Muscle of arm (tissue), 1 donor: ENCODE measurements at regions not wholly inside any gene's neighbourhood (a gene's known extent, or its start where the extent isn't known, plus 50 kb on each side); places are given as distances from the start of the nearest gene placed in this dataset.

Source experiments
- DNase-seq: peaks from one replicate; pipeline ENCODE4 v3.0.0-alpha.2; 2013

DNA sequence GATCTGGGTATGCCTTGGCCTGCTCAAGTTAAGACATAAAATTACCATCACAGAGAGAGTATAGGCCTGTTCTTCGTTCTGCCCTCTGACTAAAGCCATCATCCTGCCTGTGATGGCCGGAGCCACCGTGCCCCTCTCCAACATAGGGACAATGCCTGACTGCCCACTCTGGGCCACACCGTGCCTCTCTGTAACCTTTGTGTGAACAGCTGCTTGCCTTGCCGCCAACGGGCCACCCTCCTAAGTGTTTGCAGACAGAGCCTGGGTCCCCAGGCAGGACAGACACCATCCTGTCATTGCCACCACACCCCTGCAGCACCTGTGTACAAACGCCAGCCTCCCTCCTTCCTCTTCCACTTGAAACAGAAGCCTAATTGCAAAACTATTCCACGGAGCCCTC lies 298.7 kb upstream of the TENM3 start:
- DNase-seq: no peak

DNA sequence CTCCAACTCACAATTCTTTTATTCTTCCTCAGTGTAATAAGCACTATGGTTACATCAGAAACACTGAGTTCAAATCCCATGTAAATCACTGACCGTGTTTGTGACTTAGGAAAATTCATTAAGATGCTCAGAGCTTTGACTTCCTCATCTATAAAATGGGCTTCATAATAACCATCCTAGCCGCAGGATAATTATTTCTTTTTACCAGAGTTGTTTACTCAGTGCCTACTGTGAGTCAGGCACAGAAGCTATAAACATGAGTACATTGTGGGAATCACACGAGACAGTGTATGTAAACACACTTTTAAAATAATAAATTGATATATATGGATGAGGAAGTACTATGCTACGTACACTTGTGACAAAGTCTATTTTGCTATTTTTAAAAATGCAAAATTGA lies 296.3 kb upstream of the TENM3 start:
- no peak for DNase-seq

DNA sequence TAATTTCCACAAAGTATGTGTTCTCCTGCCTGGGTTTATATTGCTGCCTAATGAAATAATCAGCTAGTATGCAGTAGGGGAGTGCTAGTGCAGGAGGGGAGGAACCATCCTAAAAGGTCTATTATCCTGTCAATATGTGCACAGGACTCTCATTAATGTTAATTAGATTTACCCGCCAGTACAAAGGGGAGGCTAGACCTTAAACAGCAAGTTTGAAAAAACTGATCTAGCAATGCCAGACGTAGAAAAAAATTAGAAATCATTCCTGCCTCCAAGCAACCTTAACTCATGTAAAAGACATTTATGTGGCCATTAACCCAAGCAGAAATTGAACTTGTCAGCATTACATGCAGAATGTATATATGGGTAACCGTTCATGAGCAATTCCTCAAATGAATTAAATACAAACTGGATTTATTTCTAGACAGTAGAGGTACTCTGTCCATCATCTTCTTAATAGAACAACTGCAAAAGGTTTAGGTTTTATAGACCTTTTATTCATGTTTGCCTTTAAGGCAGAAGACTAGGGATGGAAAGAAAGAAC lies 294.3 kb upstream of the TENM3 start:
- no peak for DNase-seq

DNA sequence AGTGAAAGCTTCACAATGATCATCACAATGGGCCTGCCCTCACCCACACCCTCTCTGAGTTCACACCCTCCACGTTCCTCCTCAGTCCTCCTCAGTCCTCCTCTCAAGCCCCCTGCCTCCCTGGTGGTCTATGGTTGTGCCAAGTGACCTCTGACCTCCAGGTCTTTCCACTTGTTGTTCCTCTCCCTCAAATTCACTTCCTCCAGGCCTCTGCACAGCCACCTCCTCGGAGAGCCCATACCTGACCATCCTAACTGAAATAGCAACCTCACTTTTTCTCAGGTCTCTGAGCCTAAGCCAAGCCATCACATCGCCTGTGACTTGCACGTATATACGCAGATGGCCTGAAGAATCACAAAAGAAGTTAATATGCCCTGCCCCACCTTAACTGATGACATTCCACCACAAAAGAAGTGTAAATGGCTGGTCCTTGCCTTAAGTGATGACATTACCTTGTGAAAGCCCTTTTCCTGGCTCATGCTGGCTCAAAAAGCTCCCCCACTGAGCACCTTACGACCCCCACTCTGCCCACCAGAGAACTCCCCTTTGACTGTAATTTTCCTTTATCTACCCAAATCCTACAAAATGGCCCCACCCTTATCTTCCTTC lies 293.4 kb upstream of the TENM3 start:
- DNase-seq: no peak

DNA sequence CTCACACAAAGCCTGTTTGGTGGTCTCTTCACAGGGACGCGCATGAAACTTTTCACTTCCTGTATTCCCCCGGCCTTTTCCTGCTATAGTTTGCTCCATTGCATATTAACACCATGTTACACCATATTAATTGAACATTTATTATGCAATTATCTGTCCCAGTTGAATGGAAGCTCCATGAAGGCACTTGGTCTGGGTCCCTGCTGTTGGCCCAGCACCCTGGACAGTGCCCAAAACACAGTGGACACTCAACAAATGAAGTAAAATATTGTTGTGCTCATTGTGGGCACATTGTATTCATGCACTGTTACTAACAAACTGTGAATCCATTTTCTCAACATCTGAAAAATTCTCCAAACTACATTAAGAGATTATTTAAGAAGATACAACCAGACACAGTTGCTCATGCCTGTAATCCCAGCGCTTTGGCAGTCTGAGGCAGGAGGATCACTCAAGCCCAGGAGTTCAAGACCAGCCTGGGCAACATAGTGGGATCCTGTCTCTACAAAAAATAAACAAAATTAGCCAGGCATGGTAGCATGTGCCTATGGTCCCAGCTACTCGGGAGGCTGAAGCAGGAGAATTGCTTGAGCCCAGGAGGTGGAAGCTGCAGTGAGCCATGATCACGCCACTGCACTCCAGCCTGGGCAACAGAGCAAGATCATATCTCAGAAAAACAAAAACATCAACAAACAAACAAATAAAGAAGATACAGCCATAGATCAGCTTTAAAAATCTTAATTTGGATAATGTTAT lies 292.7 kb upstream of the TENM3 start:
- DNase-seq: no peak

DNA sequence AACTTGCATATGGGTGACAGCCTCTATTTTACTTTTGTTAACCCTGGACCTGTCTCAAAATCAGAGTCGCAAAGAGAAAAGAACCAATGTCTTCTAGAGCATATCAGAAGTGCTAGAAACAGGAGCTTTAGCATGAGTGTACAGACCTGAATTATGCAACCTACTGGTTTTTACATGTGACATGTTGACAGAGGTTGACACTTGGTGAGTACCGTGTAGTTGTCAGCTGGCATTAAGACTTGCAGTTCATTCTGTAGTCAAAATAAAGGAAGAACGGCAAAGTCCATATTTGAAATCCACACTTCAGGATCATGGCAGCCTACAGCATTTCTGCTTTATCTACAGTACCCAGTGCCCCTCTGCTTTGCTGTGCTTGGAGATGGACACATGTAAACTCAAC lies 291.9 kb upstream of the TENM3 start:
- no peak for DNase-seq

DNA sequence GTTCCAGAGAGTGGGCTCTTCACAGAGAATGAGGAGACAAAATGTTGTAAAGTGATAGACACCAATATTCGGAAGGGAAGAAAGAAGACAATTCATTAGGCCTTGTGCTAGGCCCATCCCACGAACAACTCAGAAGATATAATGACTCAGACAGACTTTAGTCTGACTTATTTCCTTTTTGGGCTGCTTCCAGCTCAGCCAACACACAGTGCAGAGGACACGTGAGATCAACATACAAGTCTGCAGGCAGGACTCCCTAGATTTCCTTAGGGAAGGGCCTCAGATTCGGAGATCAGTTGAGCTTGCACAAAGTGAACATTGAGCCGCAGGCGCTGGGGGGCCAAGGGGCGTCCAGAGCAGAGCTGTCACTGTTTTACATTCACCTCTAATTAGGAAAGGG lies 290.7 kb upstream of the TENM3 start:
- peak; percentile 47 for DNase-seq

DNA sequence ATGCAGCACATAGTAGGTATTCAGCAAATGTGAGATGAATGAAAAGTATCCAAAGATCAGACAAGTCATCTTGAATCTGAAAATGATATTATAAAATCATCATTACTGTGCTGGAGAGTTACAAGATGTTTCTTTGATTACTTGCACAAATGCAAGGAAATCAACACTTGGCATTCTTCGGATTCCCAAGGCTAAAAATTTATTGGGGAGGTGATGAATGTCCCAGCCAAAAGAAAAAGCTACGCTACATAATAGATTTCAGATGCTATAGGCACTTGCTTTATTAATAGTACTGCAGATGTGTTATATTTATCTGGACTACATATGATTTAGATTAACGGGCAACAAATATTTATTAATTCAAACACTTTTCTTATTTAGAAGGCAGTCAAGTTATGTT lies 286.7 kb upstream of the TENM3 start:
- peak; percentile 12 for DNase-seq

DNA sequence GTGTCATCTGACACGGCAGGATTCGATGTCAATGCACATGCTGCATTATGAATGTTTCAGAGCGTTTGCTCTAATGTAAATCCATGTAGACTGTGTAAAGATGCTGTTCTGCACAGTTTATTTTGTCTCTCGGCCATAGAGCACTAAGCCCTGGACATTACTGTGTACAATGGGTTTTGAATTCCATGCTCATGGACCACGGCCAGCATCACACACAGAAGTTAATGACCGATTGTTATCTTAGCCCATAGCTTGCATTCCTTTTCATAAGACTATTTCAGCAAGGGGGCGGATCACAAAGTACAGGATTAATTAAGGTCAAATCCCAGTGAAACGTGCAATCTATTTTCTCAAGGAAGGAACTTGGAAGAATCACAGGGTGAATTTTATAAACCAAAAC lies 286.1 kb upstream of the TENM3 start:
- DNase-seq: peak; percentile 31

DNA sequence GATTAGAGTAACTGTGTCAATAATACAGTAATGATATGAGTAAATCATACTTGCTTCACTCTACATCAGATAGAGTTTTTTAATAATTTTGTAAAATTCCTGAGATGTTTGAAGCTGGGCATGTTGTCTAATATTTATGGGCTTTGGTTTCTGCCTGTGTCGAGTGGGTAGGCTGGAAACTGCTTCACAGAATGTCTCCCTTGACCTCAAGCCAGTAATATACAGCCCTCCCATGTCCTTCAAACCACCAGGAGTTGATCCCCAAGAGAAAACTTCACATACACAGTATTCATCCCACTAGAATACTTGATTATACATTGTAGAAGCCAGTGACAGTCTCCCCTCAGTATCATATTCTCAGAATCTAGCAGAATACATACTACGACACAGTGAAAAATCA lies 284.8 kb upstream of the TENM3 start:
- no peak for DNase-seq

DNA sequence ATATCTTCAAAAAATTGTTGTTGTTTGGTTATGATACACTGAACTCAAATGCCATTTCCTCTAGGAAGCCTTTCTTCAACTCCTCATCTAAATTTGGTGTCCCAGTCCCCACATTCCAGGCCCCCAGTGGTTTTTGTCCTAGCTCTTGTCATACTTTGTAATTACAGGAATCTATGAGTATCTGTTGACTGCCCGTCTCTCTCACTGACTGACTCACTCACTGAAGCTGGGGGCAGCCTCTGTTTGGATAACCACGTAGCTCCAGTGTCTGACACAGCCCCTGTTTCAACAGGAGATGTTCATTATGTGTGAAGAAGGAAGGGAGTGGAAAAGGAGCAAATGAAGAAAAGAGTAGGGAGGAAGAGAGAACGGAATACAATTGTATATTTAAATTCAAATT lies 284.1 kb upstream of the TENM3 start:
- DNase-seq: no peak

DNA sequence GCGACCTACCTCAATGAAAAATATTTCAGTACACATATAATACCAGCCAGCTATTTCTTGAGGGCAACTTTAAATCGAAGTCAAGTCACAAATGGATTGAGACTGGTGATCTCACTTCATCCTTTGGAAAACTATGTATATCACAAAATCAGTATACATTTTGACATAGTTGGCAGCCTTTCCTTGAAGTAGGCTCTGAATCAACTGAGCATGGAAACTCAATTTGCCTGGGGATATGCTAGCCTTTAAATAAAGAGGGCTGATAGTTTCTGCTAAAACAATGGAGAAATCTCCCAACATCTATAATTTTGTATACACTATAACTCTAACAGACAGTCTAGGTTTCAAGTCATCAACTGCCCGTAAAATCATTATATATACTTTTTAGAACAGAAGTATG lies 282.8 kb upstream of the TENM3 start:
- DNase-seq: no peak

DNA sequence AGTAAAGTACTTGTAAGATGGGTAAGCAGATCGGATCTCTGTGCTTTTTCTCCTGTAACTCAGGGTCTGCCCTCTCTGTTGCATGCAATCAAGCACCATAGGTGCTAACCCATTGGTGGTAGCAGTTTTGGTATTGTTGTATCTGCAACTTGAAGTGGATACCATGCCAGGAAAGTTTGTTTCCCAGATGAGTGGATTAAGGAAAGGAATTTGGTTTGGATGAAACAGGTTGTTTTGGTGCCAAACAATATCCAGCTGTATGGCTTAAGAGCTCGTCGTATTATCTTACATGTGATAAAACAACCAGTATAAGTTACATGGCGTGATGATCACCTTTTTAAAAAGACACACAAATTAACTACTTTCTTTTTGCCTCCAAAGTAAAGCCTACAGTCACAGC lies 280.9 kb upstream of the TENM3 start:
- peak; percentile 46 for DNase-seq

DNA sequence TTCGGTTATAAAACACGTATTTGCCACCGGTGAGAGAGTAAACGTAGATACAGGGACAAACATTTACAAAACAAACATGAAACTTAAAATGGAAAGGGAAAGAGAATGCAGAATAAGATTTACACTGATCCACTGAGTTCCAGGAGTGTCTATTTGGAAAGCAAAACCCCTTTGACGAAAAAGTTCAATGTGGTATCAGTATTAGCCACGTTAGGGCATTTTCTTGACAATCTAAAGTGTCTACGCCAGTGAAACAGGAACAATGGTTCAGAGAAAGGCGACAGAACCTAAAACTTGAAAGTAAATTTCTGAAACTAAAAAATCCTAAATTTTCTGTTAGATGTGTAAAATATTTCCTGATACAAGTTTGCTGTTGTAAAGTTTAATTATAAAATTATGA lies 278.5 kb upstream of the TENM3 start:
- DNase-seq: no peak

DNA sequence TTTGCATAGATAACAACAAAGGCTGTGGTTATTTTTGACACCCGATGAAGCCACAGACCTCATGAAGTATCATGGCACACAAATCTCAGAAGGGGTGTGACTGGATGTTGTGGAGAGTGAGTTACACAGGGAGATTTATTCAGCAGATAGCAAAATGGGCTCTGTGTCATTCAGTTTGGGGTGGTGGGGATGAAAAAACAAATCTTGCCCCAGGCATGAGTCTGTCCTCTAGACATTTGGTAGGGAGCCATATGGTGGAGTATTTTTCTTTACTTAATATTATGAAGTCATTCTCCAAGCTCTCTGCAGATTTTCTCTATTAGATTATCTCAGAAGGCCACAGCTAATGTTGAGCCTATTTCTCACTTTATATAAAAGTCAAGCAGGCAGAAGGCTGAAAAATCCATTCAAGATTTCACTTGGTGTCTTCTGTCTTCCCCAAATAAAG lies 277.1 kb upstream of the TENM3 start:
- no peak for DNase-seq

DNA sequence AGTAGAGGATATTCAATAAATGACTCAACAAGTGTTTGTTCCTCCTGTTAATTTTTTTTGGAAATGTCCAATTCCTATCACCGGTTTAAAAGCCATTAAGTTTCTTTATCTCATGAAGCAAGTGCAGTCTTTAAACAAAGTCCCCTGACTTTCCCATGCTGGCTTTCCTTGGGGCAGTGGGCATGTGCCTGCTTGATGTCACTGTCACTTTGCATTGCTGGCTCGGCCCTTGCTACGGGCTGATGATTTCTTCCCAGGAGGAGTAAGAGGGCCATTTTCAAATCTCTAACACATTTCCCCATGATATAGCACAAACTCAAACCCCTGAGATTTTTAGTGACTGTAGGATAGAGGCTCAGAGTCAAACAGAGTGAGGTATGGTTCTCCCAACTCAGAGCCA lies 275.8 kb upstream of the TENM3 start:
- no peak for DNase-seq

DNA sequence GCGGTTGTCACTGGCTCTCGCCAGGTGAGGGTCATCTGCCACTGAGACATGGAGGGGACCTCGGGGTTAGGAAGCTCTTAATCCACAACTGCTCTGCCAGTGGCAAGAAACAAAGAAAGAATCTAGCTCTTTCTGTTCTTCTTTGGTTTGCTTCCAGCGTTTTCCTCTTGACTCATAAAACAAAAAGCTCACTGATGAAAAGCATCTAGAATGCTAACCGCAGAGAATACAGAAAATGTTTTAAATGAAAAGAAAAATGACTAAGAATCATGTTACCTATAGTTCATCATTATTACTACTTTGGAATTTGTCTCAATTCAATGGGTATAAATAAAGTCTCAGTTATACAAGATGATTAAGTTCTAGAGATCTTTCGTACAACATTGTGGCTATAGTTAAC lies 274.8 kb upstream of the TENM3 start:
- no peak for DNase-seq

DNA sequence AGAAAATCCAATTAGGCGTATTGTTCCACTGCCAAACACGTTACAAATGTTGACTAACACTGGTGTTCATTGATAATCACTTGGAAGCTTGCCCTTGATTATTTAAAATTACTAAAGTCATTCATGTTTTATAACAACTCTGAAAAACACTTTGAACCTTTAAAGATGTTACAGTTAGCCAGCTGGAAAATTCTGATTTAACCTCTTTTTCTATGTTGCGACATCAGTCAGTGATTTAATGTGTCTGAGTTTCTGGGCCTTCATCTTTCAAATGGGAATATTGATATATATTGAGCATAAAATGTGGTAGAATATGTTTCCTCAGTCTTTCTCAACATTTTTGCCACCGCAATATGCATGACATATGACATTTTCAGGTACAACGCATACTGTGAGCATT lies 274.1 kb upstream of the TENM3 start:
- no peak for DNase-seq

DNA sequence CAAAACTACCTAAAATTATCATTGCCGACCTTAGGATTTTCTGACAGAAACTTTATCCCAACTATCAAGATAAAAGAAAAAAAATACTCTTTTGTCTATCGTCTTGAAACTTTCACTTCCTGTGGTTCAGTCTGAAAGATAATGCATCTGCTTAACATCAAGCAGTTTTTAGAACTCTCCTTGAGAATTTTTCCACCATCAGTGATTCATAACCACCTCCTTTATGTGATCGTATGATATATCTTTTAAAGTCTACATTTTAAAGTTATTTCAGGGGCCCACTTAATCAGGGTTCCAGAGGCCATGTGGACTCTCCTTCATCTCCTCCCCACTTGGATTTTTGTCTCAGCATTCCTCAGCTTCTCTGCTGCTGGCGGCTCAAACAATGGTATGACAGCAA lies 272.8 kb upstream of the TENM3 start:
- DNase-seq: no peak

DNA sequence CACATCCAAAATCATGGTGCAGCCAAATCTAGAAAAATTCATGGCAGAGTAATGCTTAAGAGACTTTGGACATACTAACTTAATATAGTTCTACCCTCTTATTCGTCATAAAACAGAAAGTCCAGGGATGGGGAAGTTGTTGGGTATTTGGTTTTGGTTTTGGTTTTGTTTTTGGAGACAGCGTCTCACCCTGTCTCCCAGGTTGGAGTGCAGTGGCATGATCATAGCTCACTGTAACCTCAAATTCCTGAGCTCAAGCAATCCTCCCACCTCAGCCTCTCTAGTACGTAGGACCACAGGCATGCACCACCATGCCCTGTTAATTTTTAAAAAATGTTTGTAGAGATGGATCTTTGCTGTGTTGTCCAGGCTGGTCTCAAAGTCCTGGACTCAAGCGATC lies 271.8 kb upstream of the TENM3 start:
- DNase-seq: no peak

DNA sequence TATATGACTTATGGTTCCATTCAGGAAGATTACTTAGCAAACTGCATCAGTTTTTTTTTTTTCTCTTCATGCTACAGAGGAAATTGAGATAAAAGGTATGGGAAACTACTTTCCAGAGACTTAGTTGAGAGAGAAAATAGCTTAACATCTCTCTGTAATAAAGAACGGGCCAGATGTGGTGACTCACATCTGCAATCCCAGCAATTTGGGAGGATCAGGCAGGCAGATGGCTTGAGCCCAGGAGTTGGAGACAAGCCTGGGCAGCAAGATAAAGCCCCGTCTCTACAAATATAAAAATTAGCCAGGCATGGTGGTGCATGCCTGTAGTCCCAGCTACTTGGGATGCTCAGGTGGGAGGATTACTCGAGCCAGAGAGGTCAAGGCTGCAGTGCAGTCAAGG lies 271.2 kb upstream of the TENM3 start:
- DNase-seq: no peak

DNA sequence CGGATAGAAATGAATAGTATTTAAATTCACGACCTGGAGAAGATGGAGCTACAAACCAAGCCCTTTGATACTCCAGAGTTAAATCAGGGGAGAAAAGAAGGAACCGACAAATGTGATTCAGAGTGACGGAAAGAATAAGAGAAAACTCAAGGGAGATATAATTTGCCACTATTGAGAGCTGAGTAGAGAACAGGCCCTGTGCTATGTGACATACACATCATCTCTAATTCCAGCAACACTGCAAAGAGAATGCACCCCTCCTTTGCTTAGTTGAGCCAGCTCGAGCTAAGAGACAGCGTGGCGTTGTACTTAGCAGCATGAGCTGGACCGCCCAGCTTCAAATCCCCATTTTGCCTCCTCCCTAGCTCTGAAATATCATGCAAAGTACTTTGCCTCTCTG lies 266.4 kb upstream of the TENM3 start:
- no peak for DNase-seq

DNA sequence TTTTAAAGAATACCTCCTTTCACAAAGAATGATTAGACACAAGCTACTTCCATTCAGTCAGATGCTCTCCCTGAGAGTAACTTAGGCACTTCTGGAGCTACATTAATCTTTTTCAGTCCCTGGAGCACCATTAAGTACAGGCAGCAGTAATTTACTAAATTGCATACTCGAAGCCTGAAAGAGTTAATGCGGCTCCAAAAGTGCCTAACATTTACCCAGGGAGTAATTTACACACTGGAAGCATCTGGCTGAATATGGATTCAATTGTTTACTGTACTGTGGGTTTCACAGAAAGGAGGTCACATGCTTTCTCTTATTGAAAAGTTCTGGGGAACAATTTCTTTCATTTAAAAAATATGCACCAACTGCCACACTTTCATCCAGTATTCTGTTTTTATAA lies 260.8 kb upstream of the TENM3 start:
- no peak for DNase-seq

DNA sequence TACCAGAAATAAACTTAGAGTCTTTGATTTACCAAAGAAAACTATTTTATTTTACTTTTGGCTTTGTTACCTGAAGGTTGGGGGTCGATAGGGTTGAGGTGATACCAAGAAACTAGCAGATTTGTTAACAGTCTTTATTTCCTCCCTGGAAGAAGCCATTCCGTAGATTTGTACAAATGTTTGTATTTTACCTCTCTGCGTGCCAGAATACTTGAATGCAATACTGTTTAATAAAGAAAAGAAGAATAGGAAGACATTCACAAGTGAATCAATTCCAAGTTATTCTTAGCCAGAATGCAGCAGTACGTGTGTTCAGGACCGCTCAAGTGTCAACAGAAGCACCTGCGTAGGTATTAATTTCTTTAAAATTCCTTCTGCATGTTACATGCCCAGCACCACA lies 260.3 kb upstream of the TENM3 start:
- no peak for DNase-seq
